PC-3 (cell line): ENCODE measurements at regions not wholly inside any gene's neighbourhood (a gene's known extent, or its start where the extent isn't known, plus 50 kb on each side); places are given as distances from the start of the nearest gene placed in this dataset.

Source experiments
- EZH2phosphoT487 ChIP-seq: fragments of 300-600 bp; sonication (generic); IDR thresholded peaks from 2 replicates; pipeline ENCODE4 v1.6.1; 2018; ENCODE audit warnings: mild to moderate bottlenecking, antibody characterized with exemption, low read length, borderline replicate concordance
- TF ChIP-seq, protein P1 (sequence below): fragments of 300-600 bp; sonication (generic); conservative IDR thresholded peaks from 2 replicates; pipeline ENCODE4 v1.5.1; 2017; ENCODE audit warnings: antibody characterized with exemption, low read depth, mild to moderate bottlenecking, low read length

DNA sequence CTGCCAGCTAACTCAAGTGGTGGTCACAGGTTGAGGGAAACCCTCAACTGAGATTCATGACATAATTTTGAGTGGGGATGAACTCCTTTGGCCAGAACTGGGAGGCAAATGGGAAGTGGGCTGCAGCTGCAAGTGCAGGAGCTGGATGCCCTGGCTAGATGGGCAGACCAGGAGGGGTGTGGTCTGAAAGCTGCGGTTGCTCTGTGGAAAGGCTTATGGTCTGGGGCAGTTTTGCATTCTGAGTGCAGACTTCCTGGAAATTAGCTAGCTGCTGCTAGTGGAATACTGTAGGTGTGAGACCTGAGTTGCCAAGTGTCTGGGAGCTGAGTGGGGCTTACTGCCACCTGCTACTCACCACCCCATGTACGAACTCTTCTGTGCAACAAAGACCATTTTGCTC lies 52.1 kb upstream of the NAP1L2 start:
- TF ChIP-seq, protein P1, sequence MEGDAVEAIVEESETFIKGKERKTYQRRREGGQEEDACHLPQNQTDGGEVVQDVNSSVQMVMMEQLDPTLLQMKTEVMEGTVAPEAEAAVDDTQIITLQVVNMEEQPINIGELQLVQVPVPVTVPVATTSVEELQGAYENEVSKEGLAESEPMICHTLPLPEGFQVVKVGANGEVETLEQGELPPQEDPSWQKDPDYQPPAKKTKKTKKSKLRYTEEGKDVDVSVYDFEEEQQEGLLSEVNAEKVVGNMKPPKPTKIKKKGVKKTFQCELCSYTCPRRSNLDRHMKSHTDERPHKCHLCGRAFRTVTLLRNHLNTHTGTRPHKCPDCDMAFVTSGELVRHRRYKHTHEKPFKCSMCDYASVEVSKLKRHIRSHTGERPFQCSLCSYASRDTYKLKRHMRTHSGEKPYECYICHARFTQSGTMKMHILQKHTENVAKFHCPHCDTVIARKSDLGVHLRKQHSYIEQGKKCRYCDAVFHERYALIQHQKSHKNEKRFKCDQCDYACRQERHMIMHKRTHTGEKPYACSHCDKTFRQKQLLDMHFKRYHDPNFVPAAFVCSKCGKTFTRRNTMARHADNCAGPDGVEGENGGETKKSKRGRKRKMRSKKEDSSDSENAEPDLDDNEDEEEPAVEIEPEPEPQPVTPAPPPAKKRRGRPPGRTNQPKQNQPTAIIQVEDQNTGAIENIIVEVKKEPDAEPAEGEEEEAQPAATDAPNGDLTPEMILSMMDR: no peak
- TF ChIP-seq EZH2phosphoT487: no peak
